HCT116 (cell line): ENCODE measurements at regions not wholly inside any gene's neighbourhood (a gene's known extent, or its start where the extent isn't known, plus 50 kb on each side); places are given as distances from the start of the nearest gene placed in this dataset.

Experiments used
- ATAC-seq: fragments of 200-7000 bp; cut with Tn5 transposase; 2 replicates; pipeline ENCODE4 v1.9.1; 2020; ENCODE audit warnings: mild to moderate bottlenecking, moderate library complexity
- BruUV-seq: library from RNA; stranded (reverse); fragments of 400-500 nt; replicated peaks from 2 replicates; lab custom pipeline; 2021; lab: Mats Ljungman, UMichigan
- CTCF ChIA-PET: fragments of 300-600 bp; sonication (Branson Sonifier 250); formaldehyde crosslinking; loops from one replicate; lab custom pipeline; 2021; ENCODE audit warnings: antibody characterized with exemption; lab: Charles Lee
- POLR2A ChIA-PET: fragments of 300-600, 350-600 bp; sonication (Branson Sonifier 250); formaldehyde crosslinking; loops from one replicate; lab custom pipeline; 2021; ENCODE audit warnings: antibody characterized with exemption; lab: Charles Lee
- RAD21 ChIA-PET, 2 experiments: fragments of 300-600 bp; sonication (Branson Sonifier 250); formaldehyde crosslinking; loops; one replicate each; lab custom pipeline; 2023; ENCODE audit warnings: low total read pairs in 2 of 2; ENCODE audit not compliant: uncharacterized antibody in 2 of 2, unreplicated experiment in 2 of 2, low non-redundant PET in 1 of 2; lab: Charles Lee
- DNase-seq: peaks from one replicate; pipeline ENCODE4 v3.0.0-alpha.2; 2010; ENCODE audit warnings: low read depth, low spot score
- H2AFZ ChIP-seq: fragments of 200-600 bp; shearing (Covaris generic), sonication (generic); 2 replicates; pipeline ENCODE4 v1.6.1; 2017; ENCODE audit warnings: low read depth, mixed run types, mixed read lengths, antibody characterized with exemption, low read length; ENCODE audit not compliant: poor library complexity, severe bottlenecking
- H3K27ac ChIP-seq: 2 replicates; pipeline ENCODE4 v1.5.1; 2012; ENCODE audit warnings: low read depth, low read length
- H3K27me3 ChIP-seq: fragments of 200-600 bp; sonication (generic); 2 replicates; pipeline ENCODE4 v1.6.1; 2016; ENCODE audit warnings: mixed run types, low read length, mixed read lengths; ENCODE audit not compliant: insufficient read depth
- H3K36me3 ChIP-seq, 2 experiments: fragments of 200-500 bp in 1 of 2; fragments of 200-600 bp in 1 of 2; sonication (Bioruptor generic) in 1 of 2; sonication (generic) in 1 of 2; 2 replicates each; pipeline versions ENCODE4 v1.5.1 to v1.6.1; 2014 to 2016; ENCODE audit warnings: low read length in 2 of 2, inconsistent platforms in 1 of 2, mixed read lengths in 1 of 2, mixed run types in 1 of 2; ENCODE audit not compliant: insufficient read depth in 2 of 2, control insufficient read depth in 1 of 2
- H3K4me1 ChIP-seq, 2 experiments: fragments of 200-600 bp in 1 of 2; sonication (generic) in 1 of 2; 2 replicates each; pipeline versions ENCODE4 v1.5.1 to v1.6.1; 2012 to 2017; ENCODE audit warnings: low read length in 2 of 2, inconsistent platforms in 1 of 2, mild to moderate bottlenecking in 1 of 2, mixed read lengths in 1 of 2, mixed run types in 1 of 2, moderate library complexity in 1 of 2; ENCODE audit not compliant: insufficient read depth in 2 of 2, control insufficient read depth in 1 of 2
- H3K4me2 ChIP-seq: fragments of 200-600 bp; sonication (generic); 2 replicates; pipeline ENCODE4 v1.6.1; 2017; ENCODE audit warnings: mixed run types, low read length, mixed read lengths
- H3K4me3 ChIP-seq, 2 experiments: fragments of 200-600 bp in 1 of 2; sonication (generic) in 1 of 2; replicated peaks in 1 of 2; 2 replicates each; pipeline ENCODE4 v1.5.1; 2011 to 2016; ENCODE audit warnings: low read length in 2 of 2, control low read depth in 1 of 2, low read depth in 1 of 2, mild to moderate bottlenecking in 1 of 2, mixed read lengths in 1 of 2, mixed run types in 1 of 2
- H3K79me2 ChIP-seq: fragments of 200-600 bp; sonication (generic); 2 replicates; pipeline ENCODE4 v1.6.1; 2017; ENCODE audit warnings: mild to moderate bottlenecking, mixed run types, low read length, moderate library complexity, mixed read lengths; ENCODE audit not compliant: insufficient read depth
- H3K9ac ChIP-seq: fragments of 200-600 bp; sonication (generic); 2 replicates; pipeline ENCODE4 v1.6.1; 2016; ENCODE audit warnings: low read length, mixed read lengths
- H3K9me2 ChIP-seq: fragments of 200-600 bp; sonication (generic), shearing (Covaris generic); 2 replicates; pipeline ENCODE4 v1.6.1; 2017; ENCODE audit warnings: mixed run types, mild to moderate bottlenecking, moderate library complexity; ENCODE audit not compliant: insufficient read depth
- H3K9me3 ChIP-seq, 2 experiments: fragments of 200-500 bp in 1 of 2; fragments of 200-600 bp in 1 of 2; sonication (Bioruptor generic) in 1 of 2; sonication (generic) in 1 of 2; 2 replicates each; pipeline ENCODE4 v1.6.1; 2014 to 2017; ENCODE audit warnings: low read length in 2 of 2, mixed read lengths in 2 of 2, inconsistent platforms in 1 of 2, low read depth in 1 of 2, mild to moderate bottlenecking in 1 of 2, mixed run types in 1 of 2, moderate library complexity in 1 of 2; ENCODE audit not compliant: control insufficient read depth in 1 of 2, insufficient read depth in 1 of 2
- H4K20me1 ChIP-seq: fragments of 200-600 bp; sonication (generic), shearing (Covaris generic); 2 replicates; pipeline ENCODE4 v1.6.1; 2017; ENCODE audit warnings: mixed run types, mild to moderate bottlenecking, moderate library complexity; ENCODE audit not compliant: insufficient read depth
- ELF1 ChIP-seq: IDR thresholded peaks from 2 replicates; pipeline ENCODE4 v1.6.1; 2012; ENCODE audit warnings: low read depth, borderline replicate concordance
- REST ChIP-seq: IDR thresholded peaks from 2 replicates; pipeline ENCODE4 v1.6.1; 2012; ENCODE audit warnings: low read depth
- SIN3A ChIP-seq: IDR thresholded peaks from 2 replicates; pipeline ENCODE4 v1.6.1; 2012; ENCODE audit warnings: low read depth
- SP1 ChIP-seq: IDR thresholded peaks from 2 replicates; pipeline ENCODE4 v1.6.1; 2012; ENCODE audit warnings: low read depth
- YY1 ChIP-seq: IDR thresholded peaks from 2 replicates; pipeline ENCODE4 v1.6.1; 2011; ENCODE audit warnings: low read length, low read depth, moderate library complexity, mild to moderate bottlenecking; ENCODE audit not compliant: insufficient replicate concordance; ENCODE audit errors: extremely low read depth
- ZBTB33 ChIP-seq: IDR thresholded peaks from 2 replicates; pipeline ENCODE4 v1.6.1; 2011; ENCODE audit warnings: mild to moderate bottlenecking, low read length, moderate library complexity; ENCODE audit not compliant: insufficient replicate concordance; ENCODE audit errors: extremely low read depth
- ZFX ChIP-seq: fragments of 450-650 bp; IDR thresholded peaks from 2 replicates; pipeline ENCODE4 v1.6.1; 2017
- intact Hi-C: fragments of 100-400 bp; cut with micrococcal nuclease; formaldehyde crosslinking; loops from 2 replicates; pipeline ENCODE4 v1.10.0; 2022

- Histone ChIP-seq H3K79me2 (no peaks in the 10 kb centered on the region), H3K36me3 (no peaks in the 10 kb centered on the region), H3K4me1 (no peaks in the 10 kb centered on the region), H3K4me2 (no peak overlapping the region), H4K20me1 (no peaks in the 10 kb centered on the region), H3K27ac (no peak overlapping the region), H3K9me3 (peaks cover 0 to 4% of the 10 kb centered on the region in 2 experiments; a peak in 2 of 4 replicates), H3K27me3 (no peaks in the 10 kb centered on the region), H3K9ac (no peak overlapping the region), H2AFZ (no peak overlapping the region), H3K4me3 (no peak overlapping the region), H3K9me2 (no peaks in the 10 kb centered on the region)
- no peak for ATAC-seq
- TF ChIP-seq REST (no peak), ZFX (no peak), SIN3A (no peak), ELF1 (no peak), YY1 (no peak), ZBTB33 (no peak), SP1 (no peak)
- intact Hi-C loops, result no loop called here
- POLR2A ChIA-PET, result no interaction called here
- RAD21 ChIA-PET, result no interaction called here
- CTCF ChIA-PET, result no interaction called here
- DNase-seq, result no peak
- no TSS peak for BruUV-seq
Observed at GRCh38 chr4:23539969-23540569, 349.8 kb downstream of the PPARGC1A start.
